H1 (cell line): ENCODE measurements at regions not wholly inside any gene's neighbourhood (a gene's known extent, or its start where the extent isn't known, plus 50 kb on each side); places are given as distances from the start of the nearest gene placed in this dataset.

ENCODE experiments used
- CTCF ChIA-PET: fragments of 300-600 bp; sonication (Branson Sonifier 250); formaldehyde crosslinking; loops from one replicate; lab custom pipeline; 2021; ENCODE audit not compliant: partially characterized antibody; lab: Charles Lee
- POLR2A ChIA-PET: fragments of 300-600 bp; sonication (Branson Sonifier 250); formaldehyde crosslinking; loops from one replicate; lab custom pipeline; 2021; ENCODE audit warnings: inconsistent platforms; ENCODE audit not compliant: partially characterized antibody; lab: Charles Lee
- DNase-seq, 2 experiments: peaks; one replicate each; pipeline versions ENCODE4 v3.0.0 to v3.0.0-alpha.2; 2010 to 2022; ENCODE audit warnings: low spot score in 2 of 2, low read depth in 1 of 2, mixed read lengths in 1 of 2
- FAIRE-seq: peaks from 2 replicates; lab custom pipeline; 2011; peaks lifted over from hg19 to GRCh38; lab: Jason Lieb, UNC
- H2AFZ ChIP-seq: 2 replicates; pipeline ENCODE4 v1.8.1; 2012; ENCODE audit warnings: low read length, inconsistent platforms
- H2AK5ac ChIP-seq: 2 replicates; pipeline ENCODE4 v1.6.1; 2013; ENCODE audit warnings: low read depth, low read length
- H2BK120ac ChIP-seq: replicated peaks from 2 replicates; pipeline ENCODE3; 2013; ENCODE audit warnings: low read depth, low read length, inconsistent platforms
- H2BK12ac ChIP-seq: 2 replicates; pipeline ENCODE4 v1.6.1; 2013; ENCODE audit warnings: low read depth, low read length
- H2BK15ac ChIP-seq: 2 replicates; pipeline ENCODE4 v1.6.1; 2013; ENCODE audit warnings: low read length
- H2BK20ac ChIP-seq: 2 replicates; pipeline ENCODE4 v1.6.1; 2013; ENCODE audit warnings: low read length
- H2BK5ac ChIP-seq: 2 replicates; pipeline ENCODE4 v1.6.1; 2013; ENCODE audit warnings: low read depth, low read length
- H3K14ac ChIP-seq: 2 replicates; pipeline ENCODE4 v1.6.1; 2013; ENCODE audit warnings: inconsistent platforms; ENCODE audit not compliant: insufficient read length
- H3K18ac ChIP-seq: 2 replicates; pipeline ENCODE4 v1.6.1; 2013; ENCODE audit warnings: low read length; ENCODE audit errors: extremely low read depth
- H3K23ac ChIP-seq: 2 replicates; pipeline ENCODE4 v1.6.1; 2013; ENCODE audit warnings: inconsistent platforms; ENCODE audit not compliant: insufficient read length
- H3K23me2 ChIP-seq: 2 replicates; pipeline ENCODE4 v1.6.1; 2013; ENCODE audit warnings: low read depth, low read length
- H3K27ac ChIP-seq: 2 replicates; pipeline ENCODE4 v1.6.1; 2011; ENCODE audit warnings: low read depth, low read length, inconsistent platforms
- H3K27me3 ChIP-seq, 4 experiments: replicated peaks in 1 of 4; 1 replicate in 1 of 4; 2 replicates in 3 of 4; pipeline versions ENCODE4 v1.6.1 to v1.8.1; 2011 to 2013; ENCODE audit warnings: low read length in 3 of 4, mild to moderate bottlenecking in 3 of 4, inconsistent platforms in 2 of 4, mixed read lengths in 2 of 4, moderate library complexity in 1 of 4; ENCODE audit not compliant: control insufficient read depth in 3 of 4, insufficient read depth in 3 of 4; ENCODE audit errors: extremely low read depth in 1 of 4
- H3K36me3 ChIP-seq, 4 experiments: 2 replicates each; pipeline versions ENCODE4 v1.6.1 to v1.8.1; 2011 to 2013; ENCODE audit warnings: mild to moderate bottlenecking in 4 of 4, low read length in 3 of 4, moderate library complexity in 2 of 4, control low read depth in 1 of 4, inconsistent platforms in 1 of 4; ENCODE audit not compliant: insufficient read depth in 4 of 4, control insufficient read depth in 2 of 4
- H3K4ac ChIP-seq: replicated peaks from 2 replicates; pipeline ENCODE3; 2013; ENCODE audit warnings: low read length, low read depth, mixed read lengths, inconsistent platforms; ENCODE audit not compliant: insufficient read length
- H3K4me1 ChIP-seq, 4 experiments: replicated peaks in 1 of 4; 1 replicate in 1 of 4; 2 replicates in 3 of 4; pipeline versions ENCODE4 v1.6.1 to v1.8.1; 2011 to 2013; ENCODE audit warnings: low read length in 3 of 4, inconsistent platforms in 2 of 4, mixed read lengths in 1 of 4; ENCODE audit not compliant: insufficient read depth in 4 of 4, control insufficient read depth in 3 of 4
- H3K4me2 ChIP-seq, 2 experiments: 2 replicates each; pipeline versions ENCODE4 v1.6.1 to v1.8.1; 2011 to 2013; ENCODE audit warnings: low read depth in 2 of 2, low read length in 2 of 2, control low read depth in 1 of 2, inconsistent platforms in 1 of 2, mild to moderate bottlenecking in 1 of 2; ENCODE audit not compliant: insufficient read depth in 1 of 2
- H3K4me3 ChIP-seq, 4 experiments: fragments of 200-600, 300-600 bp in 1 of 4; sonication (generic), shearing (Covaris generic), sonication (Bioruptor Twin) in 1 of 4; 2 replicates each; pipeline versions ENCODE4 v1.5.1 to v1.8.1; 2011 to 2016; ENCODE audit warnings: low read length in 4 of 4, low read depth in 3 of 4, control low read depth in 2 of 4, inconsistent platforms in 2 of 4, mild to moderate bottlenecking in 2 of 4, mixed read lengths in 1 of 4, moderate library complexity in 1 of 4; ENCODE audit not compliant: insufficient read depth in 2 of 4; ENCODE audit errors: extremely low read depth in 1 of 4
- H3K56ac ChIP-seq: replicated peaks from 2 replicates; pipeline ENCODE3; 2013; ENCODE audit warnings: low read depth, mild to moderate bottlenecking, mixed read lengths, low read length, inconsistent platforms; ENCODE audit not compliant: insufficient read length
- H3K79me1 ChIP-seq: 2 replicates; pipeline ENCODE4 v1.6.1; 2013; ENCODE audit warnings: low read depth, low read length, control low read depth
- H3K79me2 ChIP-seq, 2 experiments: 2 replicates each; pipeline versions ENCODE4 v1.6.1 to v1.8.1; 2012 to 2013; ENCODE audit warnings: low read length in 2 of 2, mild to moderate bottlenecking in 2 of 2, inconsistent platforms in 1 of 2; ENCODE audit not compliant: insufficient read depth in 2 of 2, control insufficient read depth in 1 of 2
- H3K9ac ChIP-seq, 4 experiments: replicated peaks in 1 of 4; 1 replicate in 1 of 4; 2 replicates in 3 of 4; pipeline versions ENCODE4 v1.6.1 to v1.8.1; 2011 to 2013; ENCODE audit warnings: low read depth in 3 of 4, low read length in 3 of 4, control low read depth in 2 of 4, mild to moderate bottlenecking in 2 of 4, moderate library complexity in 2 of 4, inconsistent platforms in 1 of 4; ENCODE audit errors: extremely low read depth in 1 of 4
- H3K9me3 ChIP-seq, 2 experiments: 2 replicates each; pipeline versions ENCODE4 v1.6.1 to v1.8.1; 2012 to 2013; ENCODE audit warnings: mild to moderate bottlenecking in 2 of 2, moderate library complexity in 2 of 2, control low read depth in 1 of 2, inconsistent platforms in 1 of 2, low read depth in 1 of 2, low read length in 1 of 2, mixed read lengths in 1 of 2; ENCODE audit not compliant: insufficient read depth in 2 of 2
- H4K20me1 ChIP-seq, 2 experiments: replicated peaks in 1 of 2; 2 replicates each; pipeline versions ENCODE3 to v1.8.1; 2011 to 2013; ENCODE audit warnings: inconsistent platforms in 2 of 2, low read length in 2 of 2, mild to moderate bottlenecking in 1 of 2; ENCODE audit not compliant: insufficient read depth in 2 of 2, control insufficient read depth in 1 of 2
- H4K5ac ChIP-seq: 2 replicates; pipeline ENCODE4 v1.6.1; 2013; ENCODE audit warnings: low read length, low read depth, mixed read lengths, inconsistent platforms; ENCODE audit not compliant: insufficient read length
- H4K8ac ChIP-seq: 2 replicates; pipeline ENCODE4 v1.8.0; 2013; ENCODE audit warnings: mild to moderate bottlenecking, moderate library complexity, low read length, inconsistent platforms; ENCODE audit not compliant: insufficient read depth; ENCODE audit errors: extremely low read depth
- H4K91ac ChIP-seq: replicated peaks from 2 replicates; pipeline ENCODE3; 2013; ENCODE audit warnings: low read length, mixed read lengths, inconsistent platforms; ENCODE audit not compliant: insufficient read length
- ASH2L ChIP-seq: fragments of 200-600, 300-600 bp; sonication (generic); IDR thresholded peaks from one replicate; pipeline ENCODE4 v1.7.1; 2017; ENCODE audit warnings: low read length
- BCL11A ChIP-seq, 2 experiments: IDR thresholded peaks; one replicate each; pipeline ENCODE4 v1.6.1; 2011; ENCODE audit warnings: low read depth in 2 of 2, low read length in 2 of 2, mild to moderate bottlenecking in 2 of 2
- CHD1 ChIP-seq: IDR thresholded peaks from 2 replicates; pipeline ENCODE4 v1.6.1; 2012; ENCODE audit warnings: low read depth, low read length, improper control_type of control experiment
- CREB1 ChIP-seq: IDR thresholded peaks from 2 replicates; pipeline ENCODE4 v1.6.1; 2012; ENCODE audit warnings: inconsistent platforms
- EGR1 ChIP-seq: IDR thresholded peaks from 2 replicates; pipeline ENCODE4 v1.6.1; 2011; ENCODE audit warnings: low read depth, low read length, borderline replicate concordance
- EP300 ChIP-seq, 2 experiments: IDR thresholded peaks; 1 replicate in 1 of 2; 2 replicates in 1 of 2; pipeline ENCODE4 v1.6.1; 2011 to 2012; ENCODE audit warnings: low read depth in 2 of 2, low read length in 2 of 2, mild to moderate bottlenecking in 2 of 2, borderline replicate concordance in 1 of 2, inconsistent platforms in 1 of 2, moderate library complexity in 1 of 2
- GTF2F1 ChIP-seq: IDR thresholded peaks from 2 replicates; pipeline ENCODE4 v1.6.1; 2012; ENCODE audit warnings: low read depth, low read length, improper control_type of control experiment, borderline replicate concordance
- KDM1A ChIP-seq: fragments of 200-600, 300-600 bp; sonication (generic); IDR thresholded peaks from 2 replicates; pipeline ENCODE4 v1.7.1; 2016; ENCODE audit warnings: mild to moderate bottlenecking, low read length, borderline replicate concordance
- KDM4A ChIP-seq: IDR thresholded peaks from one replicate; pipeline ENCODE4 v1.7.1; 2012; ENCODE audit warnings: low read depth, mild to moderate bottlenecking, moderate library complexity, low read length, inconsistent platforms; ENCODE audit not compliant: severe bottlenecking
- KDM5A ChIP-seq: fragments of 200-600 bp; IDR thresholded peaks from 2 replicates; pipeline ENCODE4 v1.7.1; 2012; ENCODE audit warnings: mild to moderate bottlenecking, low read length, inconsistent platforms, mixed read lengths
- MAFK ChIP-seq: IDR thresholded peaks from 2 replicates; pipeline ENCODE4 v1.6.1; 2012; ENCODE audit warnings: low read depth, mild to moderate bottlenecking, improper control_type of control experiment, low read length
- POU5F1 ChIP-seq: IDR thresholded peaks from 2 replicates; pipeline ENCODE4 v1.6.1; 2011; ENCODE audit warnings: low read depth, mild to moderate bottlenecking, low read length, moderate library complexity
- RXRA ChIP-seq: IDR thresholded peaks from 2 replicates; pipeline ENCODE4 v1.6.1; 2011; ENCODE audit warnings: low read depth, mild to moderate bottlenecking, low read length, moderate library complexity; ENCODE audit not compliant: insufficient read depth
- SRF ChIP-seq: IDR thresholded peaks from 2 replicates; pipeline ENCODE4 v1.6.1; 2011; ENCODE audit warnings: mild to moderate bottlenecking, low read depth, low read length, moderate library complexity
- WGBS, 2 experiments: shearing (Covaris generic) in 1 of 2; methylation state at CpG; one replicate each; pipeline versions ENCODE4 v1.1.6 to v1.1.7; 2013 to 2015; ENCODE audit warnings: low lambda C conversion rate in 2 of 2, mixed read lengths in 2 of 2, inconsistent platforms in 1 of 2, low coverage in 1 of 2, missing lambda C conversion rate in 1 of 2; ENCODE audit not compliant: insufficient replicate concordance in 2 of 2, insufficient coverage in 1 of 2, insufficient read length in 1 of 2; ENCODE audit errors: extremely low coverage in 1 of 2, missing lambda C conversion rate in 1 of 2; 5-methylcytosine and 5-hydroxymethylcytosine counted together
- TF ChIP-seq, protein P1 (sequence below): IDR thresholded peaks from 2 replicates; pipeline ENCODE4 v1.6.1; 2012; ENCODE audit warnings: inconsistent platforms

DNA sequence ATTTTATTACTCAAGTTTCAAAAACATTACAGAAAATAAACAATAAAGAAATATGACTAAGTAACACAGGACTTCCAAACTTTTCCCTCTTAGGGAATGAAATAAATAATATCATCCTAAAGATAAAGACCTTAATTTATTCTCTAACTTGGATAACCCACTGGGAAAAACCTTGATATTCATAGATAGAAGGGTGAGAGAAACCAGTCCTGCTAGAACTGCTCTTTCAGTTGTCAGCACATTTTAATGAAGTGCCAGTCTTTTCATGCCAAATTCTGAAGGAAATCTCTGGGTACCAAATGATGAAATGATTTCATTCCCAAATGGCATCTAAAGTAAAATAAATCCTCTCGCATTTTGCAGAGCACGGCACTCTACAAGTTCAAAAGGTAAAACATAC, 114.5 kb upstream of the SMIM30 start:
- H3K9ac ChIP-seq = no peak overlapping the region
- no peak overlapping the region for H2BK12ac ChIP-seq
- no peaks in the 10 kb centered on the region for H3K79me1 ChIP-seq
- no peak overlapping the region for H4K8ac ChIP-seq
- no peaks in the 10 kb centered on the region for H3K36me3 ChIP-seq
- H2AK5ac ChIP-seq = no peak overlapping the region
- FAIRE-seq = no peak
- no peak overlapping the region for H3K14ac ChIP-seq
- 97% methylated on average over 2 of the region's 2 CpGs; no CpG with 5 or more reads in 1 of the 2 experiments for WGBS, 2 experiments
- no peak overlapping the region for H2AFZ ChIP-seq
- POLR2A ChIA-PET = no interaction called here
- no peak overlapping the region for H3K4ac ChIP-seq
- no peak overlapping the region for H2BK120ac ChIP-seq
- no peak overlapping the region for H4K5ac ChIP-seq
- no peak overlapping the region for H3K4me2 ChIP-seq
- no peaks in the 10 kb centered on the region for H3K23me2 ChIP-seq
- H2BK5ac ChIP-seq = no peak overlapping the region
- no peak overlapping the region for H2BK20ac ChIP-seq
- H3K4me1 ChIP-seq = no peaks in the 10 kb centered on the region
- H4K20me1 ChIP-seq = no peaks in the 10 kb centered on the region
- no peak overlapping the region for H3K23ac ChIP-seq
- DNase-seq = no peak
- no peak overlapping the region for H3K27ac ChIP-seq
- H3K79me2 ChIP-seq = no peaks in the 10 kb centered on the region
- H3K18ac ChIP-seq = no peak overlapping the region
- H3K56ac ChIP-seq = no peak overlapping the region
- no peak overlapping the region for H2BK15ac ChIP-seq
- CTCF ChIA-PET = interaction anchor here (1.1 kb wide), 1 partner anchor 239 kb away, joined by 4 read pairs; no protein-coding TSS in a partner anchor
- no peak overlapping the region for H3K4me3 ChIP-seq
- no peaks in the 10 kb centered on the region for H3K27me3 ChIP-seq
- no peaks in the 10 kb centered on the region; a peak in 1 of 4 replicates for H3K9me3 ChIP-seq
- no peak overlapping the region for H4K91ac ChIP-seq
- TF ChIP-seq KDM5A (no peak), POU5F1 (no peak), CHD1 (no peak), SRF (no peak), BCL11A (IDR thresholded peaks at IDR 0.05; ENCODE audit: low read depth in 2 of 2, low read length in 2 of 2) (no peak), KDM1A (no peak), EP300 (IDR thresholded peaks at IDR 0.05; ENCODE audit: borderline replicate concordance in 1 of 2, low read depth in 2 of 2, low read length in 2 of 2) (no peak), GTF2F1 (no peak), ASH2L (no peak), MAFK (no peak), EGR1 (no peak), CREB1 (no peak), KDM4A (no peak), RXRA (no peak)
- TF ChIP-seq, protein P1, sequence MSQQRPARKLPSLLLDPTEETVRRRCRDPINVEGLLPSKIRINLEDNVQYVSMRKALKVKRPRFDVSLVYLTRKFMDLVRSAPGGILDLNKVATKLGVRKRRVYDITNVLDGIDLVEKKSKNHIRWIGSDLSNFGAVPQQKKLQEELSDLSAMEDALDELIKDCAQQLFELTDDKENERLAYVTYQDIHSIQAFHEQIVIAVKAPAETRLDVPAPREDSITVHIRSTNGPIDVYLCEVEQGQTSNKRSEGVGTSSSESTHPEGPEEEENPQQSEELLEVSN = no peak
